HG03175 (cell line): ENCODE measurements at regions not wholly inside any gene's neighbourhood (a gene's known extent, or its start where the extent isn't known, plus 50 kb on each side); places are given as distances from the start of the nearest gene placed in this dataset.
"Not testable (repeated sequence)": the region's sequence is repeated elsewhere in the genome, so short reads cannot be mapped to it uniquely, and the experiment has no call there.

Source experiments
- ATAC-seq: cut with Tn5 transposase; IDR thresholded peaks from one replicate; pipeline ENCODE4 v1.9.1; 2021; ENCODE audit warnings: mild to moderate bottlenecking, moderate library complexity; ENCODE audit not compliant: unreplicated experiment

DNA sequence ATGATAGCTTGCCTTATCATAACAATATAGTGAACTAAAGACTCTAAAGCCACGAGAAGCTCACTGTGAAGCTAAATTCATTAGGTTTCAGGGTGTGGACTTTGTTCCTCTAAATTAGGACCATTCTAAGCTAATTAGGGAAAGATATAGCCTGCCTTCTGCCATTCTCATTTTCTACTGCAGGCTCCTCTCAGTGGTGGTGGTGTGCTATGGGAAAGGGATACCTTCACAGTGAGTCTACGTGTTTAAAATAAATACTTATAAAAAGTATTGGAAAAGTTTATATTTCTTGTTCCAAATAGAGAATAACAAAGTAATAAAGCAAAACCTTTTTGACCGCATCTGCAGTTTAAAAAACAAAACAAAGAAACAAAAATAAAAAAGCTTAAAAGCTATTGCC lies 327.7 kb downstream of the PAPSS1 start:
- ATAC-seq = no peak

DNA sequence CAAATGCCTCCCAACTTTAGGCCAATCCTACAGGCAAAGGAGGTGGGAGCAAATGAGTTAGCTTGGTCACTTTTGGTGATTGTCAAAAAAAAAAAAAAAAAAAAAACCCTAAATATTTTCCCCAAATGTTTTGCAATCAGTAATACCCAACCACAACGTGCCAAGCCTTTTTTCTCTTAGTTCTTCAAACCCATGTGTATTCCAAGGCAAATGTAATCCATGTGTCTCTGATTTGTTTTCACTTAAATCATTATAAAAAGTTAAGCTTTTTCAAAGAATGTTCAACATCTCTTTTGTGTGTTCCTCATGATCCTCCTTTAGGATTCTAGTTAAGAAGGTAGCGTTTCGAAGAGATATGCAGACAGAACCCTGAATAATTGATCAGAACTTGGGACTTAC lies 328.4 kb downstream of the PAPSS1 start:
- ATAC-seq = no peak

DNA sequence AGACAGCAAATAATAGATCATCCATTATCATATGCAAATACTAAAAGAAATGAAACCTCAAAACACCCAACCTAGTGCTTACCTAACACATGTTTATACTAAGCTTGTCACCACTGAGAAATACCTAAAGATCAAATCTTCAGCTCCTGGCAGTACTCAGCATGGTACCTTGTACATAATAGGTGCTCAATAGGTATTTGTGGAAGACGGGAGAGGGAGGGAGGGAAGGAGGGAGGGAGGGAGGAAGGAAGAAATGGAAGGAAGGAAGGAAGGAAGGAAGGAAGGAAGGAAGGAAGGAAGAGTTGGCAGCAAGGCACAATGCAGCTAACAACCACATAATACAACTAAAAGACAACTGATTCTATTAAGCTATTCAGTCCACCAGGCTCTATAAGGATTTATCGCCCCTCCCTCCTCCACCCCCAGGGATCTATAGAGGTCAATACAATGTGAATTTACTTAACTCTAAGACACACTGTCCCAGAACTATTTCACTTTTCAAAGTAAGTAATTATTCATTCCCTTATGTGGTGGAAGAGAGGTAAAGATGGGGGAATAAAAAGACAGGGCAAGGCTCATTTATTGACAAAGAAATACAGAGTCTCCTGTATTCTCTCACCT lies 328.9 kb downstream of the PAPSS1 start:
- no peak for ATAC-seq

DNA sequence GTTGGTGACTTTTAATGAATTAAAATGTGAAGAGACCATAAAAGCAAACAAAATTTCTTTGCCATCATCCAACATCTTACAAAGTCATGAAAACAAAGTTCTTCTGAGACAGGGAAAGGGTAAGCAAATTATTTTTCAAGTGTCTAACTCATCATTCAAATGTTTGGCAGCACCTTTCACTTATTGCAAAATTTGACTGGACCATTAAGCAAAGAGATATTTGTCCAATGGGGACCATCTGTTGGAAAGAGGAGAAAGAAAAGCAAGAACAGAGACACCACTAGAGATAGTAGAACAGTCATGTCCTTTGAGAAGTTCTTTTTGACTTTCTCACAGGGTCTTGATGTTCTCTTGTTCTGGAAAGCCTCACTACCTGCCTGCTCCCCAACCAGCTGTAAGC lies 330.1 kb downstream of the PAPSS1 start:
- ATAC-seq = no peak

DNA sequence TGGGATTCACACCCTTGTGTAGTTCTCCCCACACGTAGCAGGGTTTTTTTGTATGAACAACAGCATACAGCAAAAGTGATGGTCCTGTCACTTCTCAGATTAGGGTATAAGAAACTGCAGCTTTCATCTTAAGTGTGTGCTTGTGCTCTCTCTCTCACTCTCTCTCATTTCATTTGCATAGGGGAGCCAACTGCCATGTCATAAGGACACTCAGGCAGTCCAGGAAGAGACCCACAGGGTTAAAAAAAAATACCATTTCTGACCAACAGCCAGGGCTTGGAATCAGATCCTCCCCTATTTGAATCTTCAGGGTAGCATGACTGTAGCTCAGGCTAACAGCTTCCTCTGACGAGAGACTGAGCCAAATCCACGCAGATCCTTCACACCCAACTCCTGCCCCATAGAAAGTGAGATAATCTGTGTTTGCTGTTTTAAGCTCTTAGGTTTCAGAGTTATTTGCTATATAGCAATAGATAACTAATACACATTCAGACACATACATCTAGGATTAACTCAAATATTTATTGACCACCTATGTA lies 331.2 kb downstream of the PAPSS1 start:
- no peak for ATAC-seq

DNA sequence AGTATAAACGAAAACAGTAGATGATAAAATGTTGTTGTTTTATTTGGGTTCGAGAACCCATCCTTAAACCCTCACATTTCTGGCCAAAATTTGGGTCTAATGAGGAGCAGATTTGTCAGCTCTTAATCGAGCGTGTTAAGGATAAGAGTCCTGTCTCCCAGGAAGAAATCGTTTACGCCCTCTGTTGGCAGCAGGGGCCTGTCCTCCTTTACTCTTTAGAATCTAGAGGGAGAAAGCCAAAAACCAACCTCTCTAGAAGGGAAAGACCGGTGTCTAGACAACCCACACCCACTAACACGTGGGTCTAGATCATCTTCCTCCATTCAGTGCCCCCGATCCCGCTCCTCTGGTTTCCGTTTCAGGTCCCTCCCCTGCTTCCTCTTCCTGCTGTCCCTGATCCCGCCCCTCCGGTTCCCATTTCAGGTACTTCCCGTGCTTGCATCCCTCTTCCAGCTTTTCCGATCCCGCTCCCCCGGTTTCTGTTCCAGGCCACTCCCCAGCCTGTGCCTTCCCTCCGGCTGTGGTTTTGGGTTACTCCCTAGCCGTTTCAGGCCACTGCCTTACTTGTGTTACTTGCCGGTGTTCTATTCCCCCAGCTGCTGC lies 339.1 kb downstream of the PAPSS1 start:
- ATAC-seq = no peak

DNA sequence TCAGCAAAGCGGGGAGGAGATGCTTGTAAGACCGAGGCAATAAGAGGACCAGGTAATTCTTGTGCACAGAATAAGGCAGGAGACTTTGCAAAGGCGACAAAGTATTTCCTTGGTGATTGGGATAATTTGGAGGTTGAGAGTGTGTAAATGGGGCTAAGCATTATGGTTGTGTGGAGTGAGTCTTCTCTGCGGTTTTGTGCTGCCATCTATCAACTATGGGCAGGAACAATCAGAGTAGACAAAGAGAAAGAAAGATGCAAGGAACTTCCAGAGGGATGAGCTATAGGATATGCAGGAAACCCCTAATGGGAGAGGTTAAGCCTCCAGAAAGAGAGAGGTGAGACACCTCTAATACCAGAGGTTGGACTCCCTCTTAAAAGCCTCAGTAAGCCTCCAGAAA lies 339.8 kb downstream of the PAPSS1 start:
- ATAC-seq = no peak

DNA sequence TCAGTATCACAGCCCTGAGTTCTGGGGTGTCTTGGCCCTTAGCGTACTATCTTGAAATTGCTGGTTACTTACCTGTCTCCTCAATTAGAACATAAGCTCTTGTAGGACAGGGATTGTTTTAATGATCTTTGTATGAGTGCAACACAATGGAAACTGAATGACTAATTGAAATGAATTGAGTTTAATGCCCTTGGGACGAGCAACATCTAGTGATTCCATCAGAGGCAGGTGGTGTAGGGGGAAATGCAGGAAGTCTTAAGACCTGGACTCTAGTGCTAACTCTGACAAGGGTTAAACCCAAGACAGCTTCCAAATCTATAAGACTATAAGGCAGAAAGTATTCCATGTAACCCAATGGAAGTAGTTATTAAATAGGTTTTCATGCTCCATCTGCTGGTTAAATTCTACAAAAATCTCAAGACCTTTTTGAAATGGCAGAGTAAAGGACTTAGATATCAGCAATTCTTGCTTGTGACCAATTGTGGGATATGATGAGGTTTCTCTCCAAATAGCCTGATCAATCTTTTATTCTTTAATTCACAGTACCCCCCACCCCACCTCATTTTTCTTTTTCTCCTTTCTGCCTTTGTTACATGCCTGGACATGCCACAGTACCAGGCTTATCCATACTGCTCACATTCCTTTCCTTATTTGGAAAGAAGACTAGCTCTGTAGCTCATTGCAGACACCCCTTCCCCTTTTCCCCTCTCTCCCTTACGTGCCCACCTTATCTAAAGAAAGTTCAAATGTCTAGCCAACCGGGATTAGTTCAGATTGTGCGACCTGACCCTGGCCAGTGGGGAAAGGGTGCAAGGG lies 340.8 kb downstream of the PAPSS1 start:
- no peak for ATAC-seq

DNA sequence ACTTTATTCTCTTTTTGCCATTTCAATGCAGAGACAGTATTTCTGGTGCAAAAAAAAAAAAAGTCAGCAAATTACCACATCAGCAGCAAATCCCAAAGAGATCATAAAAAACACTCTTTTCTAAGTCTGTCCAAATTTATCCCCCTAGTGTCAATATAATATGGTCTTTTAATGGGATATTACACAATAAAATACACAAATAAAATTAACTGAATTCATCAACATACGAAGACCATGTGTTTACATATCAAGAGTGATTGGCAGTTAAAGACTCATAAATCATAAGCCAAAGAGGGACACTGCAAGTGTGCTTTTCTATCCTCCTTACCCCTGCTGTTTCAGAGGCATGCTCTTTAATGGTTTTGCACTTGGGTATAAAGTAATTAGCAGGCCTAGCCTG lies 340.2 kb upstream of the DKK2 start:
- no peak for ATAC-seq

DNA sequence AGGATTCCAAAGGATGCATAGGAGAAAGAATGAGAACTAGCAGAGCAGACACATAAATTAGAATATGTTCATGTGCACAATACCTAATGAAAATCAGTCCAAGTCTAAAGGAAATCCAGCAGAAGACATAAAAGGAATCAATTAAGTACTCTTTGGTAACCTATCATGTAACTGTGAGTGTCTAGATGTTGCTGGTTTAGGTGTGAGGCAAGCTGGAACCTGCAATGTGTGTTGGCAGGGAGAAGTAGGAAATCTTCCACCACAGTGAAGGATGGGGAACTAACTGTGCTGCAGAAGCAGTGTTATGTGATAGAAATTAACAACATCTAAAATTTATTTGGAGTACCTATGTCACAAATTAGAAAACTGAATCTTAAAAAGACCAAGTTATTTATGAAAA lies 330.8 kb upstream of the DKK2 start:
- ATAC-seq = no peak

DNA sequence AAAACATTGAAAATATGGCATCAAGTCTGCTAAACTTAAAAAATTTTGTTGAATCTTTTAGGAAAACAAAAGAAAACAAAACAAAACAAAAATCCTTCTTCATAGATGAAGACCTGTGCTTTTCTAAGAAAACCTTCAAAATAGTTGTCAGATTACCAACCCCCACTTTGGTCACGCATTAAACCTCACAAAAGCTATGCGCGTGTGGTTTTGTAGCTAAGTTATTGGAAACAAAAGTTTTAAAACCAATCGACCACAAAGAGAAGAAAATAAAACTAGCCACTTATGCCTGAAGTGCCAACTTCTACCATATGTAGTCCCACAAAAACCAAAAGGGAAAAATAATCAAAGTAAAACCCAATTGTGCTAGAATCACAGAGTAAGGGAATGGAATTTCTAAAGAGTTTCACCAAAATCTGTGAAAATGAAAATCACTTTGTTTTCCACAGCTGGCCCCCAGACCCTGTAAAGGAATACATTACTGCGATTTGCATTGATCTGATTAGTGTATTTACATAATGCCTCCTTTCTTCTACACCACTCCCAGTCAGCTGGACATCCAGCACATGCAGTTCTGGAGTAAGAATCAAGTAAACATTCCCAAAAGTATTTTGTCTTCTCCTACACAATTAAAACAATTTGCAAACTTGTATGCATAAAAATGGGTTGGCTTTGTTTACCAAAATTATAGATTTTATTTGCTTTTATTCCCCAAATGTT lies 330.1 kb upstream of the DKK2 start:
- ATAC-seq = no peak

DNA sequence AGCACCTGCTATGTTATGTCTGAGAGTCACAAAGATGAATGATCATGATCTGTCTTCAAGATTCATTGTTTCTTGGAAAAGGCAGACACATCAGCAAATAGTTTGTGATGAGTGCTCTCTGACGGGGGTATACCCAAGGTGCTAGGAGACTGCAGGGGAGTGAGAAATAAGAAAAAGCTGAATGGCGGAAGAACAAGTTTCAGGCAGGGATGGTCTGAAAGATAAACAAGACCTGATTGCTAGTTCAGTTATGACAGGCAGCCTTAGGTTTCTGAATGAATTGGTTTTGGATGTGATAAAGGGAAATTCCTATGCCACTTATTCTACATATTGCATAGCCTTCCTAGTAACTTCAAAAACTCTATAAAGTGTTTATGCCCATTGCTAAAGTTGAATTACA lies 327.0 kb upstream of the DKK2 start:
- no peak for ATAC-seq

DNA sequence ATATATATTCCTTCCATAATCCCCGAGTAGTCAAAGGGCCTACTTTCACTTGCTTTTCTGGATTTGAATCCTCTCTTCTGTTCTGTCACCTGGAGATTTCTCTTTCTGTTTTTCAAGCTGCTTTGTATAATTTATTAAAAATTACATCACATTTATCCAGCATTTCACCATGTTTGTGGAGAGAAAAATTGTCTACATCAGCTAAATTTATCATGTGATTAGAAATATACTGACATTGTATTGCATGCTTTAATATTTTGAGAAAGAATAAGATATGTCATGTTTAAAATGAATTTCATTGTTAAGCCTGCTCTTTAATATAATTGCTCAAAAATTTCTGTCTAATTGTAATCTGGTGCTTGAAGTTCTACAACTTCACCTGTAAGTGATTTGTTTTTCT lies 323.1 kb upstream of the DKK2 start:
- ATAC-seq = no peak

DNA sequence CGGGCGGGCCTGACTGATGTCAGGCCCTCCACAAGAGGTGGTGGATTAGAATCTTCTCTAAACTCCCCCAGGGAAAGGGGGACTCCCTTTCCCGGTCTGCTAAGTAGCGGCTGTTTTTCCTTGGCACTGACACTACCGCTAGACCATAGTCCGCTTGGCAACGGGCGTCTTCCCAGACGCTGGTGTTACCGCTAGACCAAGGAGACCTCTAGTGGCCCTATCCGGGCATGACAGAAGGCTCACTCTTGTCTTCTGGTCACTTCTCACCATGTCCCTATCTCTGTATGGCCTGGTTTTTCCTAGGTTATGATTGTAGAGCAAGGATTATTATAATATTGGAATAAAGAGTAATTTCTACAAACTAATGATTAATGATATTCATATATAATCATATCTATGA lies 318.2 kb upstream of the DKK2 start:
- ATAC-seq = not testable (repeated sequence)

DNA sequence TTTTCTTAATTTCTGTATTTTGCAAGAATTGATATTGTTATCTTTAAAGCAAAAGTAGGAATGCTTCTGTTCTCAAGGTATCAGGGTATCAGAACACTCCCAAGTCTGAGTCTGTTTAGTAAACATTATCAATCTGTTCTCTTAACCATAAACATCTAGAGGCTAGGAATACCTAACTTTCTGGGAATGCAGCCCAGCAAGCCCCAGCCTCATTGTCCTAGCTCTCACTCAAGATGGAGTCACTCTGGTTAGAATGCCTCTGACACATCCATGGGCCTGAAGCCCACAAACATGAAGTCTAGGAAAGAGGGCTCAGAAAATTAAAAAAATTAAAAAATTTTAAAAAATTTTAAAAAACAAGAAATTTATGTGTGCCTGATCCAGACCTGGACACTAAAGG lies 315.1 kb upstream of the DKK2 start:
- no peak for ATAC-seq

DNA sequence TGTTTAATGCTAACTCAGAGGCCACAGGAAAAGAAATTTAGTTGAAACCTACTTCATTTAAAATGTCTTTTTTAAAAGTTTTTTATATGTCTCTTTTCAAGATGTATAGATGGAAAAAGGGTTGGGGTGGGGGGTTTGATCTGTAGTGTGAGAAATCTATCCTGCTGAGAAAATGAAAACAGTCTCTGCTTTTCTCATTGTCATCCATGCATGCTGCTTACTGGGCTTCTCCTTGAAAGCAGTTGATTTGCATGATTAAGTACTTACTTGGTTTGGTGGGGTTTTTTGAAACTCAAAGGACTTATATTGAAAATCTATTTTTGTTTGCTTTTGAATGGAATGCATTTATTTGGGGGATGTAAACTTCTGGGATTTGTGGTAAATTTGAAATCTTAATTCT lies 313.6 kb upstream of the DKK2 start:
- no peak for ATAC-seq

DNA sequence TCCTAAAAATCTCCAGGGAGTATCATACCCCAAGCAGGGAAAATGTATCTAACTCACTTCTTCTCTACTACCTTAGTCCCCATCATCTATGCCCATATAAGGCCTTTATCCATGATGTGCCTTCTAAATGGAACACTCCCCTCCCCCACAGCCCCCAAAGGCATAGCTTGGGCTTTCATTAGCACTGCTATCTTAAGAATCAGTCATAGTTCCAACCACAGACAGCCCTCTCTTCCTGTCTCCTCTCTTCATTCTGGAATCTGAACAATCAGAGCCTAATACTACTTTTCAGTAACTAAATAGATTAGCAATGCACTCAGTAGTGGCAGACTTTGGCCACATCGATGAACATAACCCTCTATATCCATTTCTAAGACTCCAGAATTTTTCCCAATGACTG lies 313.2 kb upstream of the DKK2 start:
- no peak for ATAC-seq

DNA sequence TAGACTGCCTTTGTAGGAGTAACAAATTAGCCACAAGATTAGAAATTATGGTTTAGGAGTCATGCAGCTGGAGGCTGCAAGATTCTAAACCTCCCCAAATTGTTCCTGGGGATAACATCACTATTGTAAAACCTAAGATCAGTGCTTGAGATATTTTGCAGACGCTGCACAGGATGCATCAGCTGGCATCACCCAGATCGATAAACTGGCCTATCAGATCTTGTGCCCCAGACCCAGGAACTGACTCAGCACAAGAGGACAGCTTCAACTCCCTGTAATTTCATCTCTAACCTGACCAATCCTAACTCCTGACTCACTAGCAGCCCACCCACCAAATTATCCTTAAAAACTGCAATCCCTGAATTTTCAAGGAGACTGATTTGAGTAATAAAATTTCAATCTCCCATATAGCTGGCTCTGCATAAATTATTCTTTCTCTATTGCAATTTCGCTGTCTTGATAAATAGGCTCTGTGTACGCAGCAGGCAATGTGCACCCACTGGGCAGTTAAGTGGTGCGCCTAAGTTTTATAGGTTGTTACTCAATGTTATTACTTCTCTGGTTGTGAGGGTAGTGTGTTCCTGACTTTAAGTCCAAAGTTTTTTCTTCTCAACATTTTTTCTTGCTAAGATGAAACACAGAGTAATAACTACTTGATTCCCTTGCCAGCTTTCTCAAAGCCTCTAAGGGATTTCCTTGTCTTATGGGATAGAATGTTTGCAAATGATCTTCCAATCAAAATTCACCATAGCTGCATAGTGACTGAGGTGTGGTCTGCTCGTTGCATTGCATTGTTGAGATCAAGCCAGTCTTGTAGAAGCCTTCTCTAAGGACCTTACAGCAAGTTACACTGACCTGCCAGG lies 312.3 kb upstream of the DKK2 start:
- ATAC-seq = no peak

DNA sequence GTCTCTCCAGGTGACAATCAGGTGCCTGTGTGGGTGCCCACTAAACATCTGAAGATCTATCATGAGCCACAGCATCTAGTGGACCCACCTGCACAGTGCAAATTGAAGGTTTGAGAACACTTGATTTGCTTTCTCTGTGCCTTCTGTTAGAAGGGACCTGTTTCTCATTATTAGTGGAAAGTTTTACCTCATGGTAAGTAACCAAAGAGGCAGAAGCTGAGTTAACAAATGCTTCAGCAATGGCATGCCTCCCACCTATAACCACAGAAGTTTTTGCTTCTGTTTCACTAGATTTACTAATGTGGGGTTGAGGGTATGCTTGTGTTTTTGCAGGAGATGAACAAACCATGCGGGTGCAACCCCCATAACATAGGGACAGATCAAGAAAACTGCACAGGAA lies 297.4 kb upstream of the DKK2 start:
- no peak for ATAC-seq

DNA sequence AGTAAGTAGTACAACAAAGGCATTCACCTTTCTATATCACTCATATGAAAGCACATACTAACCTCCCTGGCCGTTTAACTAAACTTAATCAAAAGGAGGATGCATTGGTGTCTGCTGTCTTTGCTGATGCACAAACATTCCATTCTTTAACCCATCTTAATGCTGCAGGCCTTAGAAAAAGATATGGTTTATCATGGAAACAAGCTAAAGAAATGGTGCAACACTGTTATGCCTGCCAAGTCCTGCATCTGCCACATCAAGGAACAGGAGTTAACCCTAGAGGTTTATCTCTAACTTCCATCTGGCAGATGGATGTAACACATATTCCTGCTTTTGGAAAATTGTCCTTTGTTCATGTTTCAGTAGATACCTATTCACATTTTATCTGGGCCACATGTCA lies 296.5 kb upstream of the DKK2 start:
- not testable (repeated sequence) for ATAC-seq

DNA sequence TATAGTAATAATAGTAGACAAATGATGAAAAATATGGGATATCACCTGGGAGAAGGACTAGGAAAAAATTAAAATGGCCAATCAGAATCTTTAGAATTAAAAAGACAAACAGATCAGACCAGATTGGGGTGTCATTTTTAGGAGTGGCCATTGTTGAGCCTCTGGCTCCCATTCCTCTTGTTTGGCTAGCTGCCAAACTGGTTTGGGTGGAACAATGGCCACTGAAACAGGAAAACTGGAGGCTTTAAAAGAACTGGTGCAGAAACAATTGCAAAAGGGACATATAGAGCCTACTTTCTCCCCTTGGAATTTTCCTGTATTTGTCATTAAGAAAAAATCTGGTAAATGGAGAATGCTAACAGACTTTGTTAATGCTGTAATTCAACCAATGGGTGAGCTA lies 294.8 kb upstream of the DKK2 start:
- ATAC-seq = no peak
